ENCODE measurements at regions not wholly inside any gene's neighbourhood (a gene's known extent, or its start where the extent isn't known, plus 50 kb on each side); places are given as distances from the start of the nearest gene placed in this dataset.

- TF ChIP-seq CEBPB (IDR thresholded peaks at IDR 0.05) (no peak), TAF1 (IDR thresholded peaks at IDR 0.05; ENCODE audit: low read depth) (no peak), EP300 (IDR thresholded peaks at IDR 0.05; ENCODE audit: borderline replicate concordance) (no peak), FOXM1 (IDR thresholded peaks at IDR 0.05; ENCODE audit: borderline replicate concordance, low read depth) (no peak), RAD21 (IDR thresholded peaks at IDR 0.05; ENCODE audit: low read depth) (no peak), MAX (IDR thresholded peaks at IDR 0.05) (no peak), NFIC (IDR thresholded peaks at IDR 0.05) (no peak), EGR1 (IDR thresholded peaks at IDR 0.05) (no peak), TEAD4 (IDR thresholded peaks at IDR 0.05) (no peak), TCF12 (IDR thresholded peaks at IDR 0.05; ENCODE audit: low read depth) (no peak), YY1 (IDR thresholded peaks at IDR 0.05; ENCODE audit: low read depth) (no peak), CREB1 (IDR thresholded peaks at IDR 0.05; ENCODE audit: low read depth) (no peak)
These were observed 159.3 kb upstream of the COX10 start for GRCh38 chr17:13909901-13910519.
